PFSK-1 (cell line): ENCODE measurements at regions not wholly inside any gene's neighbourhood (a gene's known extent, or its start where the extent isn't known, plus 50 kb on each side); places are given as distances from the start of the nearest gene placed in this dataset.

Experiments
- FOXP2 ChIP-seq: optimal IDR thresholded peaks from 2 replicates; pipeline ENCODE3; 2011; ENCODE audit warnings: borderline replicate concordance, control low read depth, inconsistent platforms; ENCODE audit not compliant: insufficient read depth; ENCODE audit errors: extremely low read length, extremely low read depth
- POLR2AphosphoS5 ChIP-seq: IDR thresholded peaks from 2 replicates; pipeline ENCODE4 v1.6.1; 2012; ENCODE audit warnings: low read depth, mild to moderate bottlenecking, control low read depth, low read length, moderate library complexity
- REST ChIP-seq, 2 experiments: IDR thresholded peaks; 2 replicates each; pipeline versions ENCODE4 v1.6.1 to v1.8.0; 2011 to 2012; ENCODE audit warnings: low read depth in 2 of 2, low read length in 2 of 2, control low read depth in 1 of 2, inconsistent platforms in 1 of 2, mild to moderate bottlenecking in 1 of 2, moderate library complexity in 1 of 2; ENCODE audit not compliant: insufficient read depth in 1 of 2
- SIN3A ChIP-seq: IDR thresholded peaks from 2 replicates; pipeline ENCODE4 v1.6.1; 2012; ENCODE audit warnings: mild to moderate bottlenecking, low read length, moderate library complexity, borderline replicate concordance; ENCODE audit not compliant: insufficient read depth
- TAF1 ChIP-seq: IDR thresholded peaks from 2 replicates; pipeline ENCODE4 v1.6.1; 2012; ENCODE audit warnings: low read length, control low read depth, borderline replicate concordance; ENCODE audit not compliant: insufficient read depth

- TF ChIP-seq FOXP2 (peak; percentile 82), SIN3A (no peak), POLR2AphosphoS5 (no peak), REST (IDR thresholded peaks at IDR 0.05; ENCODE audit: insufficient read depth in 1 of 2, low read depth in 2 of 2, low read length in 2 of 2) (no peak)
Measured at GRCh38 chr9:110114086-110114858, 93.7 kb downstream of the C9orf152 start.

GRCh38 chr9:110114859-110115201 is 93.1 kb downstream of the C9orf152 start:
- TF ChIP-seq FOXP2 (no peak), SIN3A (no peak), REST (IDR thresholded peaks at IDR 0.05; ENCODE audit: insufficient read depth in 1 of 2, low read depth in 2 of 2, low read length in 2 of 2) (no peak)

GRCh38 chr9:110115341-110115820 is 92.6 kb downstream of the C9orf152 start:
- TF ChIP-seq FOXP2, result no peak

GRCh38 chr9:110115826-110116542 is 92.0 kb downstream of the C9orf152 start:
- TF ChIP-seq TAF1, result no peak
- TF ChIP-seq POLR2AphosphoS5, result no peak
- TF ChIP-seq REST (IDR thresholded peaks at IDR 0.05; ENCODE audit: insufficient read depth in 1 of 2, low read depth in 2 of 2, low read length in 2 of 2), result no peak
- TF ChIP-seq FOXP2, result no peak
- no peak for TF ChIP-seq SIN3A

GRCh38 chr9:110116543-110116885 is 91.4 kb downstream of the C9orf152 start:
- TF ChIP-seq SIN3A (peak; percentile 36; the same call in 1 of the 2 replicates), TAF1 (no peak)

- TF ChIP-seq POLR2AphosphoS5 (no peak), SIN3A (no peak), REST (IDR thresholded peaks at IDR 0.05; ENCODE audit: insufficient read depth in 1 of 2, low read depth in 2 of 2, low read length in 2 of 2) (no peak), FOXP2 (no peak), TAF1 (no peak)
Measured at GRCh38 chr9:110121170-110121569, 86.8 kb downstream of the C9orf152 start.
